HEK293T (cell line): ENCODE measurements at regions not wholly inside any gene's neighbourhood (a gene's known extent, or its start where the extent isn't known, plus 50 kb on each side); places are given as distances from the start of the nearest gene placed in this dataset.

Experiments
- CTCF ChIA-PET: fragments of 350-600 bp; formaldehyde crosslinking; extraction: SDS; loops from one replicate; lab custom pipeline; 2021; ENCODE audit warnings: antibody characterized with exemption, inconsistent platforms; lab: Yijun Ruan, JAX
- POLR2A ChIA-PET: fragments of 350-600 bp; formaldehyde crosslinking; extraction: SDS; loops from one replicate; lab custom pipeline; 2020; ENCODE audit warnings: antibody characterized with exemption, inconsistent platforms; lab: Yijun Ruan, JAX
- DNase-seq: peaks from one replicate; pipeline ENCODE4 v3.0.0; 2012; ENCODE audit warnings: mixed read lengths; ENCODE audit errors: extremely low spot score
- ARNT ChIP-seq: fragments of 450-650 bp; IDR thresholded peaks from 2 replicates; pipeline ENCODE4 v1.6.1; 2017; ENCODE audit warnings: mild to moderate bottlenecking
- BHLHE40 ChIP-seq: fragments of 450-650 bp; IDR thresholded peaks from 2 replicates; pipeline ENCODE4 v1.6.1; 2016; ENCODE audit warnings: mild to moderate bottlenecking, moderate library complexity, borderline replicate concordance
- CTBP1 ChIP-seq: fragments of 450-650 bp; IDR thresholded peaks from 2 replicates; pipeline ENCODE4 v1.6.1; 2016; ENCODE audit warnings: borderline replicate concordance
- ELF4 ChIP-seq: fragments of 450-650 bp; IDR thresholded peaks from 2 replicates; pipeline ENCODE4 v1.6.1; 2017; ENCODE audit warnings: antibody characterized with exemption
- FOXA1 ChIP-seq: fragments of 450-650 bp; IDR thresholded peaks from 2 replicates; pipeline ENCODE4 v1.6.1; 2016; ENCODE audit warnings: mild to moderate bottlenecking
- FOXK2 ChIP-seq: fragments of 450-650 bp; IDR thresholded peaks from 2 replicates; pipeline ENCODE4 v1.6.1; 2016; ENCODE audit warnings: mild to moderate bottlenecking
- FOXM1 ChIP-seq: fragments of 450-650 bp; IDR thresholded peaks from 2 replicates; pipeline ENCODE4 v1.6.1; 2017; ENCODE audit warnings: mild to moderate bottlenecking, borderline replicate concordance
- HDGF ChIP-seq: fragments of 450-650 bp; IDR thresholded peaks from 2 replicates; pipeline ENCODE4 v1.6.1; 2017; ENCODE audit warnings: antibody characterized with exemption, borderline replicate concordance
- L3MBTL2 ChIP-seq: fragments of 450-650 bp; conservative IDR thresholded peaks from 2 replicates; pipeline ENCODE4 v1.6.1; 2016; ENCODE audit warnings: mild to moderate bottlenecking
- LEF1 ChIP-seq: fragments of 450-650 bp; IDR thresholded peaks from 2 replicates; pipeline ENCODE4 v1.6.1; 2017; ENCODE audit warnings: mild to moderate bottlenecking, borderline replicate concordance
- NFRKB ChIP-seq: fragments of 450-650 bp; IDR thresholded peaks from 2 replicates; pipeline ENCODE4 v1.6.1; 2016; ENCODE audit warnings: mild to moderate bottlenecking, moderate library complexity
- SP1 ChIP-seq: fragments of 450-650 bp; IDR thresholded peaks from 2 replicates; pipeline ENCODE4 v1.6.1; 2017
- SUZ12 ChIP-seq: fragments of 450-650 bp; IDR thresholded peaks from 2 replicates; pipeline ENCODE4 v1.6.1; 2016; ENCODE audit warnings: mild to moderate bottlenecking
- TARDBP ChIP-seq: fragments of 450-650 bp; IDR thresholded peaks from 2 replicates; pipeline ENCODE4 v1.6.1; 2016
- ZNF384 ChIP-seq: fragments of 450-650 bp; IDR thresholded peaks from 2 replicates; pipeline ENCODE4 v1.6.1; 2016
- TF ChIP-seq, protein P1 (sequence below): fragments of 450-650 bp; IDR thresholded peaks from 2 replicates; pipeline ENCODE4 v1.6.1; 2016

- ChIA-PET POLR2A (no interaction called here), CTCF (no interaction called here)
- DNase-seq = no peak
- TF ChIP-seq L3MBTL2 (no peak), ARNT (no peak), TARDBP (no peak), ELF4 (no peak), FOXK2 (no peak), NFRKB (no peak), CTBP1 (no peak), LEF1 (no peak), FOXM1 (no peak), FOXA1 (no peak), SP1 (no peak), SUZ12 (no peak), HDGF (no peak), ZNF384 (no peak), BHLHE40 (no peak)
- TF ChIP-seq, protein P1, sequence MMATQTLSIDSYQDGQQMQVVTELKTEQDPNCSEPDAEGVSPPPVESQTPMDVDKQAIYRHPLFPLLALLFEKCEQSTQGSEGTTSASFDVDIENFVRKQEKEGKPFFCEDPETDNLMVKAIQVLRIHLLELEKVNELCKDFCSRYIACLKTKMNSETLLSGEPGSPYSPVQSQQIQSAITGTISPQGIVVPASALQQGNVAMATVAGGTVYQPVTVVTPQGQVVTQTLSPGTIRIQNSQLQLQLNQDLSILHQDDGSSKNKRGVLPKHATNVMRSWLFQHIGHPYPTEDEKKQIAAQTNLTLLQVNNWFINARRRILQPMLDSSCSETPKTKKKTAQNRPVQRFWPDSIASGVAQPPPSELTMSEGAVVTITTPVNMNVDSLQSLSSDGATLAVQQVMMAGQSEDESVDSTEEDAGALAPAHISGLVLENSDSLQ = no peak
These were observed 52.4 kb upstream of the GGTLC1 start for GRCh38 chr20:24040896-24041459.

GRCh38 chr20:24039196-24039595 lies 50.6 kb upstream of the GGTLC1 start:
- TF ChIP-seq CTBP1 (no peak), LEF1 (no peak), L3MBTL2 (no peak), FOXM1 (no peak), NFRKB (no peak), BHLHE40 (no peak), HDGF (no peak), FOXK2 (no peak), FOXA1 (no peak), ELF4 (no peak), ARNT (no peak), SP1 (no peak), TARDBP (no peak), SUZ12 (no peak), ZNF384 (no peak)
- TF ChIP-seq, protein P1 = no peak
- DNase-seq = no peak
- POLR2A ChIA-PET = no interaction called here
- CTCF ChIA-PET = interaction anchor here (0.7 kb wide), 1 partner anchor 35 kb away, joined by 3 read pairs; no protein-coding TSS in a partner anchor
